Endodermal cell (in vitro differentiated cells): ENCODE measurements at regions not wholly inside any gene's neighbourhood (a gene's known extent, or its start where the extent isn't known, plus 50 kb on each side); places are given as distances from the start of the nearest gene placed in this dataset.

Experiments
- DNase-seq: peaks from one replicate; pipeline ENCODE4 v3.0.0-alpha.2; 2017
- H3K27ac ChIP-seq: 2 replicates; pipeline ENCODE4 v1.5.1; 2013; ENCODE audit warnings: mild to moderate bottlenecking, low read depth, low read length, moderate library complexity
- H3K27me3 ChIP-seq: 2 replicates; pipeline ENCODE4 v1.6.1; 2013; ENCODE audit warnings: mild to moderate bottlenecking, low read length, moderate library complexity; ENCODE audit not compliant: insufficient read depth, control insufficient read depth, poor library complexity, severe bottlenecking
- H3K36me3 ChIP-seq: 2 replicates; pipeline ENCODE4 v1.7.0; 2013; ENCODE audit warnings: mild to moderate bottlenecking, low read length, moderate library complexity; ENCODE audit not compliant: control insufficient read depth, insufficient read depth
- H3K4me1 ChIP-seq: one replicate; pipeline ENCODE4 v1.7.0; 2013; ENCODE audit warnings: low read length; ENCODE audit not compliant: control insufficient read depth, insufficient read depth
- H3K4me3 ChIP-seq: 2 replicates; pipeline ENCODE4 v1.5.1; 2013; ENCODE audit warnings: mild to moderate bottlenecking, low read length, moderate library complexity
- H3K9ac ChIP-seq: 2 replicates; pipeline ENCODE4 v1.6.1; 2013; ENCODE audit warnings: mild to moderate bottlenecking, low read length, moderate library complexity; ENCODE audit not compliant: poor library complexity, severe bottlenecking; ENCODE audit errors: extremely low read depth
- H3K9me3 ChIP-seq: 2 replicates; pipeline ENCODE4 v1.6.1; 2013; ENCODE audit warnings: mild to moderate bottlenecking, low read length, moderate library complexity; ENCODE audit not compliant: control insufficient read depth
- H3K27ac Mint-ChIP-seq: 2 replicates; pipeline ENCODE4 v1.8.0; 2020; ENCODE audit warnings: mixed read lengths
- H3K27me3 Mint-ChIP-seq: 2 replicates; pipeline ENCODE4 v1.8.0; 2021; ENCODE audit warnings: mild to moderate bottlenecking, mixed read lengths; ENCODE audit not compliant: insufficient read depth
- H3K36me3 Mint-ChIP-seq: 2 replicates; pipeline ENCODE4 v1.8.0; 2020; ENCODE audit warnings: low read depth, mixed read lengths
- H3K4me1 Mint-ChIP-seq: 2 replicates; pipeline ENCODE4 v1.8.0; 2020; ENCODE audit warnings: mixed read lengths
- H3K4me3 Mint-ChIP-seq: 2 replicates; pipeline ENCODE4 v1.8.0; 2020; ENCODE audit warnings: mild to moderate bottlenecking, moderate library complexity, mixed read lengths
- H3K9me3 Mint-ChIP-seq: 2 replicates; pipeline ENCODE4 v1.8.0; 2020; ENCODE audit warnings: mild to moderate bottlenecking, mixed read lengths
- WGBS, 2 experiments: methylation state at CpG; one replicate each; pipeline versions ENCODE4 v1.1.5 to v1.1.7; 2013; ENCODE audit warnings: missing lambda C conversion rate in 2 of 2, mixed read lengths in 1 of 2; ENCODE audit not compliant: insufficient coverage in 1 of 2, insufficient read length in 1 of 2; 5-methylcytosine and 5-hydroxymethylcytosine counted together
- TF ChIP-seq, protein P1 (sequence below): fragments of 200-600 bp; sonication (generic); conservative IDR thresholded peaks from 2 replicates; pipeline ENCODE4 v1.5.0; 2021; ENCODE audit warnings: antibody characterized with exemption, mild to moderate bottlenecking

DNA sequence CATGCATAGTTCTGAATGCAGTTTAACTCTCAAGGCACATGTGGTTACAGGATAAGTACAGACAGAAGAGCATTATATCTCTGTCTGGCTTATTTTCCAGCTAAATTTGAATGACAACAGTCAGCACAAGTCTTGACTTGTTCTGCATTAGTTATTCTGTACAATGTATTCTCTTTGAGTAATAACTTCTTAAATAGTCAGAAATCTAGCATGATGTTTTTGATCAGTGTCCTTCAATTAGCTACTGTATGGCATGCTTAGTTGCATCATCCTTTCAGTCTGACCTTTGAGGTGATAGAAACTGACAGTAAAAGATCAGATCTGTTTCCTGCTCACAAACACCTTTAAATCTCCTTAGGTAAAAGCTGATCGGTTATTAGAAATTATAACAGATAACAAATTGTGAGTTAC, 118.1 kb downstream of the ARL4A start:
- Histone ChIP-seq H3K9me3 (no peaks in the 10 kb centered on the region), H3K4me3 (no peak overlapping the region), H3K9ac (no peak overlapping the region), H3K27ac (no peak overlapping the region), H3K4me1 (peaks cover 21% of the 10 kb centered on the region), H3K36me3 (no peaks in the 10 kb centered on the region), H3K27me3 (no peaks in the 10 kb centered on the region)
- H3K27me3 Mint-ChIP-seq = no peaks in the 10 kb centered on the region
- no peak for DNase-seq
- H3K36me3 Mint-ChIP-seq = no peaks in the 10 kb centered on the region
- no peak overlapping the region for H3K4me3 Mint-ChIP-seq
- WGBS, 2 experiments = 89% methylated on average over 1 of the region's 1 CpG; no CpG with 5 or more reads in 1 of the 2 experiments
- TF ChIP-seq, protein P1, sequence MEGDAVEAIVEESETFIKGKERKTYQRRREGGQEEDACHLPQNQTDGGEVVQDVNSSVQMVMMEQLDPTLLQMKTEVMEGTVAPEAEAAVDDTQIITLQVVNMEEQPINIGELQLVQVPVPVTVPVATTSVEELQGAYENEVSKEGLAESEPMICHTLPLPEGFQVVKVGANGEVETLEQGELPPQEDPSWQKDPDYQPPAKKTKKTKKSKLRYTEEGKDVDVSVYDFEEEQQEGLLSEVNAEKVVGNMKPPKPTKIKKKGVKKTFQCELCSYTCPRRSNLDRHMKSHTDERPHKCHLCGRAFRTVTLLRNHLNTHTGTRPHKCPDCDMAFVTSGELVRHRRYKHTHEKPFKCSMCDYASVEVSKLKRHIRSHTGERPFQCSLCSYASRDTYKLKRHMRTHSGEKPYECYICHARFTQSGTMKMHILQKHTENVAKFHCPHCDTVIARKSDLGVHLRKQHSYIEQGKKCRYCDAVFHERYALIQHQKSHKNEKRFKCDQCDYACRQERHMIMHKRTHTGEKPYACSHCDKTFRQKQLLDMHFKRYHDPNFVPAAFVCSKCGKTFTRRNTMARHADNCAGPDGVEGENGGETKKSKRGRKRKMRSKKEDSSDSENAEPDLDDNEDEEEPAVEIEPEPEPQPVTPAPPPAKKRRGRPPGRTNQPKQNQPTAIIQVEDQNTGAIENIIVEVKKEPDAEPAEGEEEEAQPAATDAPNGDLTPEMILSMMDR = no peak
- H3K4me1 Mint-ChIP-seq = peaks cover 23% of the 10 kb centered on the region
- no peaks in the 10 kb centered on the region for H3K9me3 Mint-ChIP-seq
- H3K27ac Mint-ChIP-seq = no peak overlapping the region

DNA sequence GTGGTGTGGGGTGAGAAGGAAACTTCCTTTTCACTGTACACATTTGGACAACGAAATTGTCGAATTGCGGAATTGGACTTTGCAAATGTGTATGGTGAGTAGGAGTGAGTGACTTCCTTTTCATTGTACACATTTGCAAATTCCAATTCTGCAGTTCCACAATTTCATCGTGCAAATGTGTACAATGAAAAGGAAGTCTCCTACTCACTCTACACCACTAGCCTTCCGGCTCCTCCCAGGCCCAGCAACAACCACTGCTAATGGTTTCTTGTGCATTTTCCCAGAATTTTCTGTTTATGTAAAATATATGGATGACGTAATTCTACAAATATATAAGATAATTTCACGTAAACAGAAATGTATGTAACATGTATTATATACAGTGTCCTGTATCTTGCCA, 118.5 kb downstream of the ARL4A start:
- Histone ChIP-seq H3K27me3 (no peaks in the 10 kb centered on the region), H3K9ac (no peak overlapping the region), H3K4me1 (peaks cover 17% of the 10 kb centered on the region), H3K27ac (no peak overlapping the region), H3K4me3 (no peak overlapping the region), H3K9me3 (no peaks in the 10 kb centered on the region), H3K36me3 (no peaks in the 10 kb centered on the region)
- Mint-ChIP-seq H3K27ac (no peak overlapping the region), H3K36me3 (no peaks in the 10 kb centered on the region), H3K4me3 (no peak overlapping the region), H3K4me1 (peaks cover 19% of the 10 kb centered on the region), H3K27me3 (no peaks in the 10 kb centered on the region), H3K9me3 (no peaks in the 10 kb centered on the region)
- DNase-seq = no peak
- WGBS, 2 experiments = 96% methylated on average over 5 of the region's 7 CpGs; no CpG with 5 or more reads in 1 of the 2 experiments
- TF ChIP-seq, protein P1 = no peak

DNA sequence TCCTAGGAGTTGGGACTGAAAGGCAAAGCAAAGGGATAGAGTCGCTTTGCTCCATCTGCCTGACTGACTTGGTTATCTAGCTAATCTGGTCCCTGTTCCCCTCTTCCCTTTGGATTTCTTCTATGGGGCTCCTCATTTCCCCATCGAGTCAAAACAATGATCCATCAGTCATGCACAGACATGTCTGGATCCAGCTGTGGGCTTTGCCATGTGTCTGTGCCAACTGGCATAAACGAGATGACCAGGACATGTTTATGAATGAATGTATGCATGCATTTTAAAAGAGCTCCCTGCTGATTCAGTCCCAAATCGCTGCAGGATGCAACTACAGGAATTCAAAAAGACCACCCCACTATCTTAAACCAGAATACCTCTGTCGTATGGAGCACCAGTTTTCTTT, 122.0 kb downstream of the ARL4A start:
- Histone ChIP-seq H3K36me3 (no peaks in the 10 kb centered on the region), H3K4me3 (no peak overlapping the region), H3K9me3 (peaks cover 8% of the 10 kb centered on the region), H3K27ac (peak overlapping the region; percentile 76), H3K4me1 (no peaks in the 10 kb centered on the region), H3K9ac (no peak overlapping the region), H3K27me3 (no peaks in the 10 kb centered on the region)
- Mint-ChIP-seq H3K4me3 (no peak overlapping the region), H3K4me1 (peaks cover 2% of the 10 kb centered on the region), H3K27me3 (no peaks in the 10 kb centered on the region), H3K9me3 (peaks cover 6% of the 10 kb centered on the region), H3K27ac (no peak overlapping the region), H3K36me3 (no peaks in the 10 kb centered on the region)
- no peak for DNase-seq
- TF ChIP-seq, protein P1 = no peak
- 50 to 65% methylated on average over 1 to 5 of the region's 5 CpGs for WGBS, 2 experiments
